SKM-1 treated with dmso at 0.1 percent for 144 hours (cell line): ENCODE measurements at regions not wholly inside any gene's neighbourhood (a gene's known extent, or its start where the extent isn't known, plus 50 kb on each side); places are given as distances from the start of the nearest gene placed in this dataset.

Experiments
- DNase-seq: peaks from one replicate; lab custom pipeline; 2025; ENCODE audit not compliant: unreplicated experiment; lab: John Stamatoyannopoulos, UW

DNA sequence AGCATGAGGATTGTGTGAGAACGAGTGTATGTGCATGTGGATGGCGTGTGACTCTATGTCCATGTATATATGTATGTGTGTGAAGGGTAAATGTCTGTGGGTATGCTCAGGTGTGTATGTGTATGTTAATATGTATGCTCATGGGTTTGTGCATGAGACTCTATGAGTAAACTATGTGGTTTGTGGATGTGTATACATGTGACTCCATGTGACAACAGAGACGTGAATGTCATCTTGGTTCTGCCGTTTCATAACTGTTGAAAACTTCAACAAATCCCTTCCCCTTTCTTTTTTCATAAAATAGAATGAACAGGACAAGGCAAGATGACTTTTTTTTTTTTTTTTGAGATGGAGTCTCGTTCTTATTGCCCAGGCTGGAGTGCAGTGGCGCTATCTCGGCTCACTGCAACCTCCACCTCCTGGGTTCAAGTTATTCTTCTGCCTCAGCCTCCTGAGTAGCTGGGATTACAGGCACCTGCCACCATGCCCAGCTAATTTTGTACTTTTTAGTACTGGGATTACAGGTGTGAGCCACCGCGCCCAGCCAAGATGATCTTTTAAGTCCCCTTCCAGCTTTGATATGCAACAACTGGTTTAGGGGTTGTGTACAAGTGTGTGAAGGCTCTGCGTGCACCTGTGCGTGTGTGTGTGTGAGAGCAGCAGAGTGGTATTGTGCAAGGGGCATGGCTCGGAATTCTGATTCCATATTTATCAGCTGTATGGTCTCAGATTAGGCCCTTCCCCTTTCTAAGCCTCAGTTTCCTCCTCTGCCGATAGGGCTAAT is 106.3 kb downstream of the EBNA1BP2 start:
- DNase-seq: no peak

- DNase-seq: no peak
Measured at GRCh38 chr1:43065191-43065590, 106.5 kb upstream of the SLC2A1 start.

- no peak for DNase-seq
Measured at GRCh38 chr1:43063394-43064219, 104.9 kb upstream of the SLC2A1 start.

GRCh38 chr1:43062527-43063095 is 103.9 kb upstream of the SLC2A1 start:
- no peak for DNase-seq

DNA sequence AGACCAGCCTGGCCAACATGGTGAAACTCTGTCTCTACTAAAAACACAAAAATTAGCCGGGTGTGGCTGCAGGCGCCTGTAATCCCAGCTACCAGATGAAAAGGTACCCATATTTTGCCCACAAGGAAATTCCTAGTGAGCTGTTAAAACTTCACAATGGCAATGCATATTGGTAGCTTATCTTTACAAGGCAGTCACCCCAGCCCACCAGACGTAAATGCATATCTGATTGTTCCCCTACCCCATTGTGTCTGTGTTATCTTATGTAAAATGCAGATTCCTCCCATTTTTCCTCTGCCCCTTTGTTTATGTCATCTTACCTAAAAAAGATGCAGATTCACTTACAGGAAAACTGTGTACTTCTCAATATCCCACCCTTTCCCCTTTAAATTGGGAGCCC is 103.1 kb upstream of the SLC2A1 start:
- DNase-seq: no peak

GRCh38 chr1:43059640-43060574 is 101.2 kb upstream of the SLC2A1 start:
- no peak for DNase-seq

GRCh38 chr1:43058545-43059360 is 100.1 kb upstream of the SLC2A1 start:
- no peak for DNase-seq

- no peak for DNase-seq
Measured at GRCh38 chr1:43058056-43058455, 99.4 kb upstream of the SLC2A1 start.

DNA sequence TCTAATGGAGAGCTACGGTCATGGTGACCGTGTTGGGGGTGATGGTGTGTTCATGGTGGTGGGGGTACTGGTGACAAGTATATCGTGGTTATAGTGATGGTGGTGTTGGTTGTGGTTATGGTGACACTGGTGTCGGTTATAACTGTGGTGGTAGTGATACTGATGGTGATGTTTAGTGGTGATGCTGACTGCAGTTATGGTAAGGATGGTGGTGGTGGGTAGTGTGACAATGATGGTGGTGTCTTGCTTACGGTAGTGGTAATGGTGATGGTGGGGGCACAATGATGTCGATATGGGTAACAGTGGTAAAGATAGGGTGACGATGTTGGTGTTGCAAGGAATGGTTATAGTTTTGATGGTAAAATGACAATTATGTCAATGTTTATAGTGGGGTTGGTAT is 98.9 kb upstream of the SLC2A1 start:
- DNase-seq: no peak

- DNase-seq: no peak
Measured at GRCh38 chr1:43056981-43057391, 98.3 kb upstream of the SLC2A1 start.

GRCh38 chr1:43056460-43056859 is 97.8 kb upstream of the SLC2A1 start:
- no peak for DNase-seq

- no peak for DNase-seq
Measured at GRCh38 chr1:43054961-43055360, 96.3 kb upstream of the SLC2A1 start.

GRCh38 chr1:43052786-43053439 is 94.2 kb upstream of the SLC2A1 start:
- DNase-seq: no peak

- DNase-seq: no peak
Measured at GRCh38 chr1:43052322-43052721, 93.7 kb upstream of the SLC2A1 start.

GRCh38 chr1:43049481-43049880 is 90.8 kb upstream of the SLC2A1 start:
- DNase-seq: no peak

- no peak for DNase-seq
Measured at GRCh38 chr1:43048601-43049011, 89.9 kb upstream of the SLC2A1 start.

DNA sequence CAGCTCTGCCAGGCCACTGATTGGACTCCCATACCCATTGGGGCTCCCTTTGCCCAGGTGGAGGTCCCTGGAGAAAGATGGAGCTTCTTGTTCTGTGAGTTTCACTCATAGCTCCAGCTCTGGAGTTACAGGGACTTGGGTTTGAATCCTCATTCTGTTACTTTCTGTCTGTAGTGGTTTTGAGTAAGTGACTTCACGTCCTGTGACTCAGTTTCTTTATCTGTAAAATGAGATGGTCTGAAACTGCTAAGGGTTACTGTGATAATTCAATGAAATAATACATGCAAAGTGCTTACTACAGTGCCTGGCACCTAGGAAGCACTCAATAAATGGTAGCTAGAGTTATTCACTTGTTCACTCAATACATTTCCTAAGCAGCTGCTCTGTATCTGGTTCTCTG is 88.5 kb upstream of the SLC2A1 start:
- DNase-seq: no peak

- DNase-seq: no peak
Measured at GRCh38 chr1:43044572-43045361, 86.1 kb upstream of the SLC2A1 start.

DNA sequence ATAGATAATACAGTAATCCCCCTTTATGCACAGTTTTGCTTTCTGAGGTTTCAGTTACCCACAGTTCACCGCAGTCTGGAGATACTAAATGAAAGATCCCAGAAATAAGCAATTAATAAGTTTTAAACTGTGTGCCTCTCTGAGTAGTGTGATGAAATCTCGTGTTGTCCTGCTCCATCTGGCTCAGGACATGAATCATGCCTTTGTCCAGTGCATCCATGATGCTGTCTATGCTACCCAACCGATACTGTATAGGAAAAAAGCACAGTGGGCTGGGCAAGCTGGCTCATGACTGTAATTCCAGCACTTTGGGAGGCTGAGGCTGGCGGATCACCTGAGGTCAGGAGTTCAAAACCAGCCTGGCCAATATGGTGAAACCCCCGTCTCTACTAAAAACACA is 85.0 kb upstream of the SLC2A1 start:
- DNase-seq: no peak
